Ureter (tissue), 1 donor: ENCODE measurements at regions not wholly inside any gene's neighbourhood (a gene's known extent, or its start where the extent isn't known, plus 50 kb on each side); places are given as distances from the start of the nearest gene placed in this dataset.
"Not testable (repeated sequence)": the region's sequence is repeated elsewhere in the genome, so short reads cannot be mapped to it uniquely, and the experiment has no call there.

ENCODE experiments used
- DNase-seq: peaks from one replicate; pipeline ENCODE4 v3.0.0-alpha.2; 2020; ENCODE audit warnings: low spot score
- donor health status: DM: yes; HTN: yes; CAD: no.

- DNase-seq = no peak
Observed at GRCh38 chr2:217371781-217372213, 511.9 kb upstream of the TNP1 start.

- DNase-seq = no peak
Observed at GRCh38 chr2:217370391-217370790, 510.5 kb upstream of the TNP1 start.

GRCh38 chr2:217367464-217367863, 507.6 kb upstream of the TNP1 start:
- no peak for DNase-seq

- DNase-seq = no peak
Observed at GRCh38 chr2:217366966-217367365, 507.1 kb upstream of the TNP1 start.

- no peak for DNase-seq
Observed at GRCh38 chr2:217366266-217366895, 506.5 kb upstream of the TNP1 start.

GRCh38 chr2:217365656-217366055, 505.8 kb upstream of the TNP1 start:
- no peak for DNase-seq

GRCh38 chr2:217364224-217364623, 504.4 kb upstream of the TNP1 start:
- no peak for DNase-seq

- no peak for DNase-seq
Observed at GRCh38 chr2:217363470-217363869, 503.6 kb upstream of the TNP1 start.

GRCh38 chr2:217362710-217363109, 502.8 kb upstream of the TNP1 start:
- DNase-seq = no peak

GRCh38 chr2:217362286-217362685, 502.4 kb upstream of the TNP1 start:
- no peak for DNase-seq

- no peak for DNase-seq
Observed at GRCh38 chr2:217361483-217361880, 501.6 kb upstream of the TNP1 start.

- DNase-seq = no peak
Observed at GRCh38 chr2:217360781-217361482, 501.1 kb upstream of the TNP1 start.

GRCh38 chr2:217360111-217360510, 500.2 kb upstream of the TNP1 start:
- DNase-seq = no peak

- no peak for DNase-seq
Observed at GRCh38 chr2:217357886-217358620, 498.2 kb upstream of the TNP1 start.

- DNase-seq = no peak
Observed at GRCh38 chr2:217356781-217357180, 496.9 kb upstream of the TNP1 start.

- no peak for DNase-seq
Observed at GRCh38 chr2:217356142-217356541, 496.3 kb upstream of the TNP1 start.

- DNase-seq = no peak
Observed at GRCh38 chr2:217353591-217353990, 493.7 kb upstream of the TNP1 start.

GRCh38 chr2:217351378-217351777, 491.5 kb upstream of the TNP1 start:
- DNase-seq = no peak

GRCh38 chr2:217349251-217349650, 489.4 kb upstream of the TNP1 start:
- no peak for DNase-seq

GRCh38 chr2:217347630-217348029, 487.8 kb upstream of the TNP1 start:
- not testable (repeated sequence) for DNase-seq

GRCh38 chr2:217346043-217346442, 486.2 kb upstream of the TNP1 start:
- DNase-seq = not testable (repeated sequence)

- no peak for DNase-seq
Observed at GRCh38 chr2:217340899-217341298, 481.0 kb upstream of the TNP1 start.

- no peak for DNase-seq
Observed at GRCh38 chr2:217340176-217340575, 480.3 kb upstream of the TNP1 start.
